Muscle of leg (tissue), 3 donors: ENCODE measurements at regions not wholly inside any gene's neighbourhood (a gene's known extent, or its start where the extent isn't known, plus 50 kb on each side); places are given as distances from the start of the nearest gene placed in this dataset.

Experiments used
- DNase-seq: peaks from one replicate; pipeline ENCODE4 v3.0.0; 2013
- H3K27ac ChIP-seq: one replicate; pipeline ENCODE4 v1.5.1; 2013; ENCODE audit warnings: mild to moderate bottlenecking, low read length, control low read depth
- H3K27me3 ChIP-seq: one replicate; pipeline ENCODE4 v1.6.1; 2013; ENCODE audit warnings: low read length; ENCODE audit not compliant: control insufficient read depth, insufficient read depth
- H3K36me3 ChIP-seq: one replicate; pipeline ENCODE4 v1.6.1; 2013; ENCODE audit warnings: low read length; ENCODE audit not compliant: control insufficient read depth, insufficient read depth
- H3K4me1 ChIP-seq: one replicate; pipeline ENCODE4 v1.6.1; 2013; ENCODE audit warnings: low read length; ENCODE audit not compliant: control insufficient read depth, insufficient read depth
- H3K4me3 ChIP-seq: one replicate; pipeline ENCODE4 v1.5.1; 2013; ENCODE audit warnings: low read length, control low read depth
- H3K9me3 ChIP-seq: replicated peaks from 2 replicates; pipeline ENCODE4 v1.6.1; 2013; ENCODE audit warnings: low read depth, low read length; ENCODE audit not compliant: control insufficient read depth
- WGBS: methylation state at CpG from one replicate; pipeline ENCODE4 v1.1.5; 2013; ENCODE audit warnings: missing lambda C conversion rate; ENCODE audit not compliant: insufficient coverage; 5-methylcytosine and 5-hydroxymethylcytosine counted together

DNA sequence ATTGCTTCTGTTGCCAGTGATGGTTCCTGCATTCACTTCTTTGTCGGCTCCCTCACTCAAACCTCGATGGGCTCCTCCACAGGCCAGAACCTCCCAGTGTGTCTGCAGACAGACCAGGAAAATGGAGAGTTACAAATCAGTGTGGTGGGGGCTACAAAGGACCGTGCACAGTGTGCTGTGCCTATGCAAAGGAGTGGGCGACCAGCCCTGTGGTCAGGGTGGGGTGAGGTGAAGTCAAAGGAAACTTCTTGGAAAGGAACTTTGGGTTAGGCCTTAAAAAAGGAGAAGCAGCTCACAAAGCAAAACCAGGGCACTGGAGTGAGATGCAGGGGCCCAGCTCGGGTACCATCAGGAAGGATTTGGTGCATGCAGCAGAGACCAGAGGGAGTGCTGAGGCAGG is 304.3 kb upstream of the ZMIZ1 start:
- H3K36me3 ChIP-seq = no peaks in the 10 kb centered on the region
- no peaks in the 10 kb centered on the region for H3K9me3 ChIP-seq
- DNase-seq = no peak
- peaks cover 5% of the 10 kb centered on the region for H3K27me3 ChIP-seq
- H3K4me3 ChIP-seq = no peak overlapping the region
- H3K4me1 ChIP-seq = peaks cover 42% of the 10 kb centered on the region
- WGBS = 66% methylated on average over 3 of the region's 5 CpGs
- H3K27ac ChIP-seq = peak overlapping the region; percentile 78

- Histone ChIP-seq H3K4me3 (no peak overlapping the region), H3K27me3 (peaks cover 5% of the 10 kb centered on the region), H3K27ac (no peak overlapping the region), H3K4me1 (peaks cover 42% of the 10 kb centered on the region), H3K36me3 (no peaks in the 10 kb centered on the region), H3K9me3 (no peaks in the 10 kb centered on the region)
- 92% methylated on average over 3 of the region's 4 CpGs for WGBS
- no peak for DNase-seq
Observed at GRCh38 chr10:78764846-78765430, 303.8 kb upstream of the ZMIZ1 start.

- Histone ChIP-seq H3K27me3 (peaks cover 2% of the 10 kb centered on the region), H3K9me3 (no peaks in the 10 kb centered on the region), H3K4me1 (peaks cover 42% of the 10 kb centered on the region), H3K27ac (no peak overlapping the region), H3K4me3 (no peak overlapping the region), H3K36me3 (no peaks in the 10 kb centered on the region)
- DNase-seq = no peak
- 69% methylated on average over 7 of the region's 16 CpGs for WGBS
Observed at GRCh38 chr10:78765726-78766335, 302.9 kb upstream of the ZMIZ1 start.

DNA sequence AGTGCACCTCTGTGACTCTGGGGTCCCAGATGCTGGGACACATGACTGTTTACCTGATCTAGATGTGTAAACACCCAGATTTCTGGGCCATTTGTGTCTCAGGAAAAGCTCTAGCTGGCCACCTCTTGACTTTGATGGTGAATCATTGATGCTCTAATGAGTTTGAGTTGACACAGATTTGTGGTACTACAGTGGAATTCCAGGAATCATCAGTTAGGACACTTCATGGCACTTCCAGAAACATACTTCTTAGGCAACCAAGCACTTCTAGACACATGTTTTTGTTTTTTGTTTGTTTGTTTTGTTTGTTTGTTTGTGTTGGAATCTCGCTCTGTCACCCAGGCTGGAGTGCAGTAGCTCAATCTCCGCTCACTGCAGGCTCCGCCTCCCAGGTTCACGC is 302.2 kb upstream of the ZMIZ1 start:
- 97% methylated on average over 4 of the region's 4 CpGs for WGBS
- DNase-seq = no peak
- Histone ChIP-seq H3K4me1 (peaks cover 40% of the 10 kb centered on the region), H3K27ac (no peak overlapping the region), H3K36me3 (no peaks in the 10 kb centered on the region), H3K9me3 (no peaks in the 10 kb centered on the region), H3K27me3 (peaks cover 2% of the 10 kb centered on the region), H3K4me3 (no peak overlapping the region)

- H3K4me3 ChIP-seq = no peak overlapping the region
- H3K4me1 ChIP-seq = peaks cover 52% of the 10 kb centered on the region
- peak overlapping the region; percentile 33 for H3K27ac ChIP-seq
- 37% methylated on average over 10 of the region's 14 CpGs for whole genome bisulfite sequencing
- H3K36me3 ChIP-seq = no peaks in the 10 kb centered on the region
- peak; percentile 76 for DNase-seq
- H3K27me3 ChIP-seq = peaks cover 2% of the 10 kb centered on the region
- H3K9me3 ChIP-seq = no peaks in the 10 kb centered on the region
Observed at GRCh38 chr10:78768041-78768835, 300.5 kb upstream of the ZMIZ1 start.

DNA sequence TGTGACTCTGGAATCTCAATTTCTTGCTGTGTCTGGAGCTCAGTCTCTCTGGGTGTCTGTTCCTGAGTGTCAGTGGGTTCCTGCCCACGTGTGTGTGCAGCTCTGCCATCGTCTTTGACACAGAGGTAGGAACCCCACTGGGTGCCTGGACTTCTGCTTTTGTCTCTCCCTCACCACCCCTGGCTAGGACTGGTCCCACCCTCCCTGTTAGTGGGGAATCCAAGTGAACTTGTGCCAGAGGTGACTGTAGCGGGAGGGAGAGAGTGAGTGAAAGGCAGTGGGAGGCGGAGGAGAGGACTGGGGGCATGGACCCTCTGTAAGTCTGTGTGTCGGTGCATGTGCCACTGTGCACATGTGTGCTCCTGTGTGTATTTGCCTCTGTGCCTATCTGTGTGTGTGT is 299.9 kb upstream of the ZMIZ1 start:
- no peak overlapping the region for H3K27ac ChIP-seq
- peaks cover 46% of the 10 kb centered on the region for H3K4me1 ChIP-seq
- peak; percentile 49 for DNase-seq
- peaks cover 2% of the 10 kb centered on the region for H3K27me3 ChIP-seq
- H3K4me3 ChIP-seq = no peak overlapping the region
- 60% methylated on average over 4 of the region's 5 CpGs for WGBS
- no peaks in the 10 kb centered on the region for H3K36me3 ChIP-seq
- no peaks in the 10 kb centered on the region for H3K9me3 ChIP-seq

- H3K4me3 ChIP-seq = no peak overlapping the region
- H3K9me3 ChIP-seq = no peaks in the 10 kb centered on the region
- peaks cover 2% of the 10 kb centered on the region for H3K27me3 ChIP-seq
- H3K36me3 ChIP-seq = no peaks in the 10 kb centered on the region
- peaks cover 41% of the 10 kb centered on the region for H3K4me1 ChIP-seq
- no peak overlapping the region for H3K27ac ChIP-seq
- DNase-seq = no peak
- WGBS = 97% methylated on average over 3 of the region's 5 CpGs
Observed at GRCh38 chr10:78769526-78769925, 299.2 kb upstream of the ZMIZ1 start.

DNA sequence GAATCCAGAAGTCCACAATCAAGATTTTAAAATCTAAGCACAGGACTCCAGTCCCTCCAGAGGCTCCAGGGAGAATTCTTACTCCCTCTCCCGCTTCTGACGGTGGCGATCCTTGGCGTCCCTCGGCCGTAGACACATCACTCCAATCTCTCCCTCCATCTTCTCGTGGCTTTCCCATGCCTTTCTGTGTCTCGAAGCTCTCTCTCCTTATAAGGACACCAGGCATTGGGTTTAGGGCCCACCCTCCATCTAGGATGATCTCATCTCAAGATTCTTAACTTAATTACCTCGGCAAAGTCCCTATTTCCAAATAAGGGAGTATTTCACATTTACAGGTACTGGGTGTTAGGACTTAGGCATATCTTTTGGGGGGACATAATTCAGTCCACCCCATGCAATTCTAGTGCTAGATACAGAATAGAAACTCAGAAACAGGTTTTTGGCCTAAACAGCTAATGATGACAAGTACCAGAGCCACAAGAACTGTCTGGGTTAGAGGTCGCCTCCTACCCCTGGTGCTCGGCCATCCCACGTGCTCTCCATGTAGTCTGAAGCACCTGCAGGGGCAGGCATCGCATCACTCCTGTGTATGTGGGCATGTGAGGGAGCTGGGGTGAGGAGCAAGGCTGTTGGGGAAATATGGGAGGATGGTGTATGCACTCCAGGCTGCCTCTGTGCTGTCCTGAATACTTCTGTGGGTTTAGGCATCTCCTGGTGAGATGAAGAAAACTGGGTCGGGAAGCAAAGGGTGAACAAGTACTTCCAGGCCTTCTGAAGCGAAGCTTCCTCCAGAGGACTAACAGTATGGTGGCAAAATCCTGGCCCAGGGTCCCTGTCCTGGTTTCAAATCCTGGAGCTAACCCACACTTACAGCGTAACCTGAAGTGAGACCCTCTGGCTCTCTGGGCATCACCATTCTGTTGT is 298.3 kb upstream of the ZMIZ1 start:
- H3K27ac ChIP-seq = no peak overlapping the region
- H3K9me3 ChIP-seq = no peaks in the 10 kb centered on the region
- DNase-seq = no peak
- H3K4me1 ChIP-seq = peaks cover 50% of the 10 kb centered on the region
- WGBS = 93% methylated on average over 14 of the region's 16 CpGs
- no peaks in the 10 kb centered on the region for H3K36me3 ChIP-seq
- no peaks in the 10 kb centered on the region for H3K27me3 ChIP-seq
- H3K4me3 ChIP-seq = no peak overlapping the region

DNA sequence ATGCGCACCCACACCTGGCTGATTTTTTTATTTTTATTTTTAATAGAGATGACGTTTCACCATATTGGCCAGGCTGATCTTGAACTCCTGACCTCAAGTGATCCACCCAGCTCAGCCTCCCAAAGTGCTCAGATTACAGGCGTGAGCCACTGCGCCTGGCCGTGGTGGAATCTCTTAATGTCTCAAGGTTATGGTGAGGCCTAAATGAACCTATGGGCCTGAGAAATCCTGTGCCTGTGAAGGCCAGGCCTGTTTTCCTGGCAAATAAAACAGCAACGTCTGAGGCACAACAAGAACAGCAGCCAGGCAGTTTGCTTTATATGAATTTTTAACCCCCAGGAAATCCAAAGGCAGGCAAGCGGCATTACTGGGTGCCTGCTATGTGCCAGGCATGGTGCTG is 297.5 kb upstream of the ZMIZ1 start:
- Histone ChIP-seq H3K27me3 (no peaks in the 10 kb centered on the region), H3K4me1 (peaks cover 50% of the 10 kb centered on the region), H3K9me3 (no peaks in the 10 kb centered on the region), H3K36me3 (no peaks in the 10 kb centered on the region), H3K4me3 (no peak overlapping the region), H3K27ac (peak overlapping the region; percentile 76)
- DNase-seq = peak; percentile 56
- 58% methylated on average over 4 of the region's 7 CpGs for WGBS
